ENCODE measurements at regions not wholly inside any gene's neighbourhood (a gene's known extent, or its start where the extent isn't known, plus 50 kb on each side); places are given as distances from the start of the nearest gene placed in this dataset.

DNA sequence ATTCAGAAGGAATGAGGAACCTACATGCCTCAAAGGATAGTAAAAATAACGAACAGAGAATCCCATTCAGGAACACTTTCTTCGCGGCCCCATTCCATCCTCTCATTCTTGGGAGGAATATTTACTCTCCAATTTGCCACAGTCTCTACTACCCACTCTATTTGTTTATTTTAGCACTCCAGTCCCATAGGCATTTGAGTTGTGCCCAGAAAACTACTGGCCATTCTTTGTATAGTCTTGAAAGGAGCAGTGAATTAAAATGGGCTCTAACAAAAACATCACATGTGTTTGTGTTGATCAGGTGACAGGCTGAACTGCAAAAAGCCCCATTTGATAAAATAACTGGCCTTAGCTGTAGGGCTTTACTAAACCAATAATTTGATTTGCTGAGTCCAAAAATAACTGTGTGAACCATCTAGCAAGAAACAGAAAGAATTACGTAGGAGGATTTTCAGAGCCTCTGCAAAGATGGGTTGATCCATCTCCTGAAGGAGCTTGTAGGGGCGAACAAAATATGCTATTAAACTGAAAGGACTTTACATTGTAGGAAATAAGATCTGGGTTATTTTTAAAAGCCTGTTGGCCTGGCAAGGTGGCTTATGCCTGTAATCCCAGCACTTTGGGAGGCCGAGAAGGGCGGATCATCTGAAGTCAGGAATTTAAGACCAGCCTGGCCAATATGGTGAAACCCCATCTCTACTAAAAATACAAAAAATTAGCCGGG, 142.3 kb upstream of the CPNE8 start:
- TF ChIP-seq, protein P1, sequence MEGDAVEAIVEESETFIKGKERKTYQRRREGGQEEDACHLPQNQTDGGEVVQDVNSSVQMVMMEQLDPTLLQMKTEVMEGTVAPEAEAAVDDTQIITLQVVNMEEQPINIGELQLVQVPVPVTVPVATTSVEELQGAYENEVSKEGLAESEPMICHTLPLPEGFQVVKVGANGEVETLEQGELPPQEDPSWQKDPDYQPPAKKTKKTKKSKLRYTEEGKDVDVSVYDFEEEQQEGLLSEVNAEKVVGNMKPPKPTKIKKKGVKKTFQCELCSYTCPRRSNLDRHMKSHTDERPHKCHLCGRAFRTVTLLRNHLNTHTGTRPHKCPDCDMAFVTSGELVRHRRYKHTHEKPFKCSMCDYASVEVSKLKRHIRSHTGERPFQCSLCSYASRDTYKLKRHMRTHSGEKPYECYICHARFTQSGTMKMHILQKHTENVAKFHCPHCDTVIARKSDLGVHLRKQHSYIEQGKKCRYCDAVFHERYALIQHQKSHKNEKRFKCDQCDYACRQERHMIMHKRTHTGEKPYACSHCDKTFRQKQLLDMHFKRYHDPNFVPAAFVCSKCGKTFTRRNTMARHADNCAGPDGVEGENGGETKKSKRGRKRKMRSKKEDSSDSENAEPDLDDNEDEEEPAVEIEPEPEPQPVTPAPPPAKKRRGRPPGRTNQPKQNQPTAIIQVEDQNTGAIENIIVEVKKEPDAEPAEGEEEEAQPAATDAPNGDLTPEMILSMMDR (IDR thresholded peaks at IDR 0.05): no peak
- TF ChIP-seq POLR2A (IDR thresholded peaks at IDR 0.05): no peak
